IMR-90 (cell line): ENCODE measurements at regions not wholly inside any gene's neighbourhood (a gene's known extent, or its start where the extent isn't known, plus 50 kb on each side); places are given as distances from the start of the nearest gene placed in this dataset.

ENCODE experiments used
- ATAC-seq: fragments of 200-7000 bp; cut with Tn5 transposase; 2 replicates; pipeline ENCODE4 v1.9.1; 2020; ENCODE audit warnings: low read depth, mild to moderate bottlenecking, moderate library complexity
- BruUV-seq: library from RNA; stranded (reverse); fragments of 400-500 nt; replicated peaks from 2 replicates; lab custom pipeline; 2021; lab: Mats Ljungman, UMichigan
- CTCF ChIA-PET: fragments of 300-600 bp; formaldehyde crosslinking; extraction: SDS; loops from one replicate; lab custom pipeline; 2021; ENCODE audit warnings: antibody characterized with exemption; lab: Yijun Ruan, JAX
- POLR2A ChIA-PET: fragments of 300-600 bp; sonication (Branson Sonifier 250); formaldehyde crosslinking; loops from one replicate; lab custom pipeline; 2022; ENCODE audit warnings: antibody characterized with exemption; ENCODE audit not compliant: unreplicated experiment; lab: Charles Lee
- DNase-seq: peaks from one replicate; pipeline ENCODE4 v3.0.0; 2013
- H2AFZ ChIP-seq: replicated peaks from 2 replicates; pipeline ENCODE3; 2013; ENCODE audit warnings: low read length, mild to moderate bottlenecking; ENCODE audit not compliant: poor library complexity
- H2AK5ac ChIP-seq: 2 replicates; pipeline ENCODE4 v1.6.1; 2013; ENCODE audit warnings: low read depth, low read length, inconsistent platforms
- H2AK9ac ChIP-seq: replicated peaks from 2 replicates; pipeline ENCODE3; 2013; ENCODE audit warnings: mild to moderate bottlenecking, low read depth, low read length, moderate library complexity; ENCODE audit not compliant: poor library complexity
- H2BK120ac ChIP-seq: 2 replicates; pipeline ENCODE4 v1.6.1; 2013; ENCODE audit warnings: low read depth, low read length, inconsistent platforms
- H2BK15ac ChIP-seq: 3 replicates; pipeline ENCODE4 v1.6.1; 2013; ENCODE audit warnings: low read depth, low read length, inconsistent platforms
- H2BK20ac ChIP-seq: 2 replicates; pipeline ENCODE4 v1.6.1; 2013; ENCODE audit warnings: low read depth, mild to moderate bottlenecking, inconsistent platforms, low read length, moderate library complexity
- H2BK5ac ChIP-seq: 2 replicates; pipeline ENCODE4 v1.6.1; 2013; ENCODE audit warnings: mild to moderate bottlenecking, low read depth, low read length, inconsistent platforms; ENCODE audit not compliant: poor library complexity, severe bottlenecking
- H3K14ac ChIP-seq: replicated peaks from 2 replicates; pipeline ENCODE4 v1.6.1; 2013; ENCODE audit warnings: low read depth, low read length, inconsistent platforms
- H3K18ac ChIP-seq: 2 replicates; pipeline ENCODE4 v1.6.1; 2013; ENCODE audit warnings: low read depth, low read length, control low read depth
- H3K23ac ChIP-seq: 2 replicates; pipeline ENCODE4 v1.6.1; 2013; ENCODE audit warnings: low read depth, low read length, inconsistent platforms
- H3K27ac ChIP-seq: 2 replicates; pipeline ENCODE4 v1.5.1; 2013; ENCODE audit warnings: mild to moderate bottlenecking, control low read depth, low read length; ENCODE audit not compliant: insufficient read depth
- H3K27me3 ChIP-seq: 2 replicates; pipeline ENCODE4 v1.6.1; 2013; ENCODE audit warnings: low read length; ENCODE audit not compliant: control insufficient read depth, insufficient read depth
- H3K36me3 ChIP-seq: 2 replicates; pipeline ENCODE4 v1.6.1; 2013; ENCODE audit warnings: low read length, mixed read lengths; ENCODE audit not compliant: control insufficient read depth, insufficient read depth
- H3K4ac ChIP-seq: 2 replicates; pipeline ENCODE4 v1.6.1; 2013; ENCODE audit warnings: low read depth, low read length, inconsistent platforms
- H3K4me1 ChIP-seq: 2 replicates; pipeline ENCODE4 v1.6.1; 2013; ENCODE audit warnings: low read length, mixed read lengths; ENCODE audit not compliant: control insufficient read depth, insufficient read depth
- H3K4me2 ChIP-seq: 2 replicates; pipeline ENCODE4 v1.6.1; 2013; ENCODE audit warnings: low read depth, mild to moderate bottlenecking, control low read depth, low read length, moderate library complexity
- H3K4me3 ChIP-seq: 2 replicates; pipeline ENCODE4 v1.5.1; 2013; ENCODE audit warnings: low read depth, mild to moderate bottlenecking, control low read depth, low read length, moderate library complexity; ENCODE audit not compliant: insufficient read depth
- H3K56ac ChIP-seq: 2 replicates; pipeline ENCODE4 v1.6.1; 2013; ENCODE audit warnings: low read length, inconsistent platforms; ENCODE audit not compliant: insufficient read depth; ENCODE audit errors: extremely low read depth
- H3K79me1 ChIP-seq, 2 experiments: 2 replicates each; pipeline ENCODE4 v1.6.1; 2013; ENCODE audit warnings: low read length in 2 of 2, inconsistent platforms in 1 of 2, low read depth in 1 of 2
- H3K9ac ChIP-seq: 2 replicates; pipeline ENCODE4 v1.6.1; 2013; ENCODE audit warnings: low read depth, low read length, control low read depth
- H3K9me1 ChIP-seq: 2 replicates; pipeline ENCODE4 v1.6.1; 2013; ENCODE audit warnings: low read length, inconsistent platforms; ENCODE audit not compliant: insufficient read depth
- H3K9me3 ChIP-seq: 2 replicates; pipeline ENCODE4 v1.6.1; 2013; ENCODE audit warnings: low read length; ENCODE audit not compliant: control insufficient read depth, insufficient read depth
- H4K20me1 ChIP-seq: 2 replicates; pipeline ENCODE4 v1.6.1; 2013; ENCODE audit warnings: low read length, inconsistent platforms; ENCODE audit not compliant: insufficient read depth
- H4K5ac ChIP-seq: 2 replicates; pipeline ENCODE4 v1.6.1; 2013; ENCODE audit warnings: mild to moderate bottlenecking, low read depth, low read length, control low read depth
- H4K8ac ChIP-seq, 2 experiments: 2 replicates each; pipeline ENCODE4 v1.6.1; 2013; ENCODE audit warnings: low read depth in 2 of 2, low read length in 2 of 2, control low read depth in 1 of 2, inconsistent platforms in 1 of 2
- H4K91ac ChIP-seq: 2 replicates; pipeline ENCODE4 v1.6.1; 2013; ENCODE audit warnings: low read depth, low read length, inconsistent platforms; ENCODE audit not compliant: insufficient read depth
- BHLHE40 ChIP-seq: fragments of 150-350 bp; IDR thresholded peaks from 2 replicates; pipeline ENCODE4 v1.6.1; 2016; ENCODE audit warnings: mild to moderate bottlenecking, low read depth, low read length
- CEBPB ChIP-seq: IDR thresholded peaks from 2 replicates; pipeline ENCODE4 v1.6.1; 2012; ENCODE audit warnings: low read depth, low read length, improper control_type of control experiment
- CHD1 ChIP-seq: IDR thresholded peaks from 2 replicates; pipeline ENCODE4 v1.6.1; 2012; ENCODE audit warnings: low read depth, low read length, improper control_type of control experiment
- ELK1 ChIP-seq: fragments of 150-350 bp; IDR thresholded peaks from 2 replicates; pipeline ENCODE4 v1.6.1; 2016; ENCODE audit warnings: low read depth, mild to moderate bottlenecking, low read length, moderate library complexity, borderline replicate concordance
- FOS ChIP-seq: fragments of 150-350 bp; IDR thresholded peaks from 2 replicates; pipeline ENCODE4 v1.6.1; 2016; ENCODE audit warnings: low read depth, low read length
- MAFK ChIP-seq: IDR thresholded peaks from 2 replicates; pipeline ENCODE4 v1.6.1; 2012; ENCODE audit warnings: low read depth, low read length, improper control_type of control experiment
- MAZ ChIP-seq: IDR thresholded peaks from 2 replicates; pipeline ENCODE4 v1.6.1; 2012; ENCODE audit warnings: low read depth, mild to moderate bottlenecking, low read length, improper control_type of control experiment, moderate library complexity, borderline replicate concordance
- MXI1 ChIP-seq: IDR thresholded peaks from 2 replicates; pipeline ENCODE4 v1.6.1; 2012; ENCODE audit warnings: low read depth, mild to moderate bottlenecking, low read length, moderate library complexity, borderline replicate concordance
- NFE2L2 ChIP-seq: fragments of 150-350 bp; IDR thresholded peaks from 2 replicates; pipeline ENCODE4 v1.6.1; 2016; ENCODE audit warnings: low read depth, mild to moderate bottlenecking, low read length
- POLR2A ChIP-seq: IDR thresholded peaks from 2 replicates; pipeline ENCODE4 v1.6.1; 2012; ENCODE audit warnings: mild to moderate bottlenecking, low read depth, low read length
- RAD21 ChIP-seq: IDR thresholded peaks from 2 replicates; pipeline ENCODE4 v1.6.1; 2012; ENCODE audit warnings: low read length, improper control_type of control experiment
- RCOR1 ChIP-seq: IDR thresholded peaks from 2 replicates; pipeline ENCODE4 v1.6.1; 2012; ENCODE audit warnings: mild to moderate bottlenecking, low read length, improper control_type of control experiment; ENCODE audit not compliant: insufficient replicate concordance
- RFX5 ChIP-seq: IDR thresholded peaks from 2 replicates; pipeline ENCODE4 v1.8.0; 2012; ENCODE audit warnings: low read depth, mild to moderate bottlenecking, low read length, moderate library complexity
- SMC3 ChIP-seq: fragments of 150-350 bp; IDR thresholded peaks from 2 replicates; pipeline ENCODE4 v1.6.1; 2016; ENCODE audit warnings: low read depth, mild to moderate bottlenecking, antibody characterized with exemption, low read length, moderate library complexity
- USF2 ChIP-seq: fragments of 150-350 bp; IDR thresholded peaks from 2 replicates; pipeline ENCODE4 v1.6.1; 2017; ENCODE audit warnings: mild to moderate bottlenecking, antibody characterized with exemption, low read length, low read depth
- WGBS, 2 experiments: methylation state at CpG; one replicate each; pipeline versions ENCODE4 v1.1.5 to v1.1.7; 2013; ENCODE audit warnings: missing lambda C conversion rate in 2 of 2; ENCODE audit not compliant: insufficient read length in 1 of 2; ENCODE audit errors: extremely low coverage in 2 of 2; 5-methylcytosine and 5-hydroxymethylcytosine counted together
- dilution Hi-C: fragments of 300-500 bp; cut with HindIII; formaldehyde crosslinking; loops from one replicate; pipeline ENCODE4 v1.14.3; 2018; ENCODE audit warnings: low sequenced_read_pairs; ENCODE audit not compliant: unreplicated experiment
- in situ Hi-C: fragments of 300-500 bp; cut with MboI; formaldehyde crosslinking; loops from 3 replicates; pipeline ENCODE4 v1.14.3; 2019; ENCODE audit warnings: low sequenced_read_pairs, inconsistent platforms, mixed read lengths
- intact Hi-C: fragments of 100-400 bp; cut with micrococcal nuclease; formaldehyde crosslinking; loops from 2 replicates; pipeline ENCODE4 v1.10.0; 2022
- TF ChIP-seq, protein P1 (sequence below): conservative IDR thresholded peaks from 2 replicates; pipeline ENCODE4 v1.5.1; 2012; ENCODE audit warnings: mild to moderate bottlenecking, low read depth, low read length, improper control_type of control experiment

GRCh38 chr7:101708223-101708622 is 79.1 kb upstream of the MYL10 start:
- Histone ChIP-seq H3K56ac (no peak overlapping the region), H3K23ac (no peak overlapping the region), H4K20me1 (no peaks in the 10 kb centered on the region), H3K9me3 (no peaks in the 10 kb centered on the region), H3K9me1 (no peaks in the 10 kb centered on the region), H2AFZ (no peak overlapping the region), H3K4me3 (no peak overlapping the region), H3K27ac (no peak overlapping the region), H2BK20ac (no peak overlapping the region), H2AK5ac (no peak overlapping the region), H3K4me1 (no peaks in the 10 kb centered on the region), H2BK5ac (no peak overlapping the region), H3K79me1 (no peaks in the 10 kb centered on the region), H4K8ac (no peak overlapping the region), H3K27me3 (peaks cover 29% of the 10 kb centered on the region), H3K4ac (no peak overlapping the region), H3K18ac (no peak overlapping the region), H3K14ac (no peak overlapping the region), H3K9ac (no peak overlapping the region), H2BK15ac (no peak overlapping the region), H4K91ac (no peak overlapping the region), H2AK9ac (peak overlapping the region; percentile 28), H4K5ac (no peak overlapping the region), H3K36me3 (no peaks in the 10 kb centered on the region), H3K4me2 (no peak overlapping the region), H2BK120ac (no peak overlapping the region)
- no peak for TF ChIP-seq ELK1
- TF ChIP-seq NFE2L2: no peak
- TF ChIP-seq MAZ: no peak
- TF ChIP-seq RAD21: no peak
- TF ChIP-seq SMC3: no peak
- no peak for TF ChIP-seq CEBPB
- TF ChIP-seq RCOR1: no peak
- no peak for TF ChIP-seq USF2
- no peak for TF ChIP-seq BHLHE40
- no peak for TF ChIP-seq POLR2A
- no peak for TF ChIP-seq FOS
- TF ChIP-seq CHD1: no peak
- TF ChIP-seq RFX5: no peak
- TF ChIP-seq, protein P1, sequence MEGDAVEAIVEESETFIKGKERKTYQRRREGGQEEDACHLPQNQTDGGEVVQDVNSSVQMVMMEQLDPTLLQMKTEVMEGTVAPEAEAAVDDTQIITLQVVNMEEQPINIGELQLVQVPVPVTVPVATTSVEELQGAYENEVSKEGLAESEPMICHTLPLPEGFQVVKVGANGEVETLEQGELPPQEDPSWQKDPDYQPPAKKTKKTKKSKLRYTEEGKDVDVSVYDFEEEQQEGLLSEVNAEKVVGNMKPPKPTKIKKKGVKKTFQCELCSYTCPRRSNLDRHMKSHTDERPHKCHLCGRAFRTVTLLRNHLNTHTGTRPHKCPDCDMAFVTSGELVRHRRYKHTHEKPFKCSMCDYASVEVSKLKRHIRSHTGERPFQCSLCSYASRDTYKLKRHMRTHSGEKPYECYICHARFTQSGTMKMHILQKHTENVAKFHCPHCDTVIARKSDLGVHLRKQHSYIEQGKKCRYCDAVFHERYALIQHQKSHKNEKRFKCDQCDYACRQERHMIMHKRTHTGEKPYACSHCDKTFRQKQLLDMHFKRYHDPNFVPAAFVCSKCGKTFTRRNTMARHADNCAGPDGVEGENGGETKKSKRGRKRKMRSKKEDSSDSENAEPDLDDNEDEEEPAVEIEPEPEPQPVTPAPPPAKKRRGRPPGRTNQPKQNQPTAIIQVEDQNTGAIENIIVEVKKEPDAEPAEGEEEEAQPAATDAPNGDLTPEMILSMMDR: no peak
- no peak for TF ChIP-seq MXI1
- no peak for TF ChIP-seq MAFK
- BruUV-seq: no TSS peak
- dilution Hi-C loops (no loop called here), in situ Hi-C loops (no loop called here), intact Hi-C loops (no loop called here)
- ChIA-PET CTCF (no interaction called here), POLR2A (no interaction called here)
- WGBS, 2 experiments: no CpG with 5 or more reads among the region's 7 CpGs
- DNase-seq (no peak), ATAC-seq (no peak)
